Parathyroid adenoma (tissue), 2 donors: ENCODE measurements at regions not wholly inside any gene's neighbourhood (a gene's known extent, or its start where the extent isn't known, plus 50 kb on each side); places are given as distances from the start of the nearest gene placed in this dataset.

Experiments used
- H2AFZ ChIP-seq: fragments of 300-600 bp; sonication (generic); one replicate; pipeline ENCODE4 v1.7.0; 2017; ENCODE audit warnings: antibody characterized with exemption, mild to moderate bottlenecking
- H3K27ac ChIP-seq: fragments of 300-600 bp; sonication (generic); one replicate; pipeline ENCODE4 v1.7.0; 2017
- H3K27me3 ChIP-seq: fragments of 300-600 bp; sonication (generic); one replicate; pipeline ENCODE4 v1.7.0; 2017; ENCODE audit warnings: low read length; ENCODE audit not compliant: control insufficient read depth, insufficient read depth
- H3K36me3 ChIP-seq: fragments of 300-600 bp; sonication (generic); one replicate; pipeline ENCODE4 v1.7.0; 2017; ENCODE audit warnings: low read length; ENCODE audit not compliant: control insufficient read depth, insufficient read depth
- H3K4me1 ChIP-seq: fragments of 300-600 bp; sonication (generic); one replicate; pipeline ENCODE4 v1.7.0; 2017; ENCODE audit warnings: control low read depth
- H3K4me2 ChIP-seq: fragments of 300-600 bp; sonication (generic); one replicate; pipeline ENCODE4 v1.7.0; 2017; ENCODE audit warnings: low read length
- H3K4me3 ChIP-seq: fragments of 300-600 bp; sonication (generic); one replicate; pipeline ENCODE4 v1.7.0; 2017; ENCODE audit warnings: low read depth, low read length
- H3K79me2 ChIP-seq: fragments of 300-600 bp; sonication (generic); one replicate; pipeline ENCODE4 v1.7.0; 2017; ENCODE audit warnings: control low read depth
- H3K9ac ChIP-seq: fragments of 300-600 bp; sonication (generic); one replicate; pipeline ENCODE4 v1.7.0; 2017; ENCODE audit warnings: mild to moderate bottlenecking
- H3K9me3 ChIP-seq: fragments of 300-600 bp; sonication (generic); one replicate; pipeline ENCODE4 v1.7.0; 2017; ENCODE audit warnings: low read length; ENCODE audit not compliant: control insufficient read depth
- TF ChIP-seq, protein P1 (sequence below): fragments of 300-600 bp; sonication (generic); IDR thresholded peaks from one replicate; pipeline ENCODE4 v1.7.0; 2017; ENCODE audit warnings: antibody characterized with exemption, mild to moderate bottlenecking
- donor health status: primary hyperparathyroidism.

DNA sequence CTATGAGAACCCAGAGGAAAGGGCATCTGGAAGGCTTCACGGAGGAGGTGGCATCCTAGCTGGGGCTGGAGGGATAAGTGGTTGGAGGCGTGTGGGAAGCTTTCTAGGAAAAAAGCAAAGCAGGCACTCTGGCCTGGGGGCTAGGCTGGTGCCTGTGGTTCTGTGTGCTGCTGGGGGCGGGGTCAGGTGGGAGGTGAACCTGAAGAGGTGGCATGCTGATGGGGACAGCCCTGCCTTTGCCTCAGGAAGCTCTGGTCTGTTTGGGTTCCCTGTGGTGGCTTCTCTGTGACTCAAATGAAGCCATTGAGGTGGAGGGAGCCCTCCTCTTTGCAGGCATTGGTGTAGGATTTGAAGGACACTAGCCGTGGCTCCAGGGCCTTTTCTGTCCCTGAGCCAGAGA is 221.6 kb upstream of the POU3F1 start:
- Histone ChIP-seq H3K4me2 (no peak overlapping the region), H3K27ac (no peak overlapping the region), H3K9me3 (no peaks in the 10 kb centered on the region), H3K36me3 (no peaks in the 10 kb centered on the region), H3K4me3 (no peak overlapping the region), H2AFZ (no peak overlapping the region), H3K9ac (no peak overlapping the region), H3K27me3 (no peaks in the 10 kb centered on the region), H3K4me1 (no peaks in the 10 kb centered on the region), H3K79me2 (no peaks in the 10 kb centered on the region)
- TF ChIP-seq, protein P1, sequence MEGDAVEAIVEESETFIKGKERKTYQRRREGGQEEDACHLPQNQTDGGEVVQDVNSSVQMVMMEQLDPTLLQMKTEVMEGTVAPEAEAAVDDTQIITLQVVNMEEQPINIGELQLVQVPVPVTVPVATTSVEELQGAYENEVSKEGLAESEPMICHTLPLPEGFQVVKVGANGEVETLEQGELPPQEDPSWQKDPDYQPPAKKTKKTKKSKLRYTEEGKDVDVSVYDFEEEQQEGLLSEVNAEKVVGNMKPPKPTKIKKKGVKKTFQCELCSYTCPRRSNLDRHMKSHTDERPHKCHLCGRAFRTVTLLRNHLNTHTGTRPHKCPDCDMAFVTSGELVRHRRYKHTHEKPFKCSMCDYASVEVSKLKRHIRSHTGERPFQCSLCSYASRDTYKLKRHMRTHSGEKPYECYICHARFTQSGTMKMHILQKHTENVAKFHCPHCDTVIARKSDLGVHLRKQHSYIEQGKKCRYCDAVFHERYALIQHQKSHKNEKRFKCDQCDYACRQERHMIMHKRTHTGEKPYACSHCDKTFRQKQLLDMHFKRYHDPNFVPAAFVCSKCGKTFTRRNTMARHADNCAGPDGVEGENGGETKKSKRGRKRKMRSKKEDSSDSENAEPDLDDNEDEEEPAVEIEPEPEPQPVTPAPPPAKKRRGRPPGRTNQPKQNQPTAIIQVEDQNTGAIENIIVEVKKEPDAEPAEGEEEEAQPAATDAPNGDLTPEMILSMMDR: no peak

DNA sequence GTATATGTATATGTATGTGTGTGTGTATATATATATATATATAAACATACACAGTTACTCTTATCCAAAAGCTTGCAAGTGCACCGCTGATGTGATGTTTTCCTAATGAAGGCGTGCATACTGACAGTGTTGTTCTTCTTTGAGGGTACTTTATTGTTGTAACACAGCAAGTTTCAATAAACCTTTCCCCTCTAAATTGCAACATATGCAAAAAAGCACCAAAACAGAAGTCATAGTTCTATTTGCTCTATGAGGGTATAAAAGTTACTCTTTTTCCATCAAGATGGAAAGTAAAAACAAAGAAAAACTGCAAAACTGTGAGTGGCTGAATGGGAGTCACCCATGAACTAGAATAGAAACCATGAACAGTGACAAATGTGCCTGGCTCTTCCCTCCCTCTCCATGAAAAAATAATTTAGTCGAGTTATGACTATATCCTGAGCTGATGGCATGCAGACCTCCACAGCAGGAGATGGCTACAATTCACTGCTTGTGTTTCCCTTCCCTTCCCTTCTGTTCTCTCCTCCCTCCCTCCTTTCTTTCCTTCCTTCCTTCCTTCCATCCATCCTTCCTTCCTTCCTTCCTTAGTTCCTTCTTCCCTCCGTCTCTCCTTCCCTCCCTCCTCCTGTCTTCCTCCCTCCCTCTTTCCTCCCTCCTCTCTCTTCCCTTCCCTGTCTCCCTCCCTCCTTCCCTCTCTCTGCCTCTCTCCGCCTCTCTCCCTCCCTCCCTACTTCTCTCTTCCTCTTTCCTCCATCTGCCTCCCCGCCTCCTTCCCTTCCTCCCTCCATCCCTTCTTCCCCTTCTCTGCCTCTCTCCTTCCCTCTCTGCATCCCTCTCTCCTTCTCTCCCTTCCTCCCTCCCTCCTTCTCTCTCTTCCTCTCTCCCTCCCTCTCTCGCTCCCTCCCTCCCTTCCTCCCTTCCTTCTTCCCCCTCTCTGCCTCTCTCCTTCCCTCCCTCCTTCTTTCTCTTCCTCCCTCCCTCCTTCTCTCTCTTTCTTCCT is 220.7 kb upstream of the POU3F1 start:
- TF ChIP-seq, protein P1: no peak
- Histone ChIP-seq H3K36me3 (no peaks in the 10 kb centered on the region), H3K4me3 (no peak overlapping the region), H3K79me2 (no peaks in the 10 kb centered on the region), H3K9me3 (no peaks in the 10 kb centered on the region), H3K27me3 (no peaks in the 10 kb centered on the region), H3K4me2 (no peak overlapping the region), H3K4me1 (no peaks in the 10 kb centered on the region), H3K9ac (no peak overlapping the region), H3K27ac (no peak overlapping the region), H2AFZ (no peak overlapping the region)

DNA sequence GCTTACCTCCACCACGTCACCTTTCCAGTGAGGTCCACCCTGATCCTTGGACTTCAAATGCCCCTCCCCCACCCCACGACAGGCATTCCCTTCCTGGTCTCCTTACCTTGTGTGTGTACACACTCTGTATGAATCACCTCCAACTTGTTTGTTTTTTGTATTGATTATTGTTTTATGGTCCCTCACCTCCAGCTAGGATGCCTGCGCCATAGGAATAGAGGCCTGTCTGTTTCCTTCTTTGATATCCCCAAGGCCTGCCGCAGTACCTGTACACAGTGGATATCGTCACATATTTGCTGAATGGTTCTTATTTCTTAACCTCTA is 219.6 kb upstream of the POU3F1 start:
- H3K9me3 ChIP-seq: no peaks in the 10 kb centered on the region
- TF ChIP-seq, protein P1: no peak
- H3K4me2 ChIP-seq: no peak overlapping the region
- H3K9ac ChIP-seq: no peak overlapping the region
- no peaks in the 10 kb centered on the region for H3K4me1 ChIP-seq
- H3K27me3 ChIP-seq: no peaks in the 10 kb centered on the region
- no peak overlapping the region for H3K4me3 ChIP-seq
- no peak overlapping the region for H3K27ac ChIP-seq
- H3K36me3 ChIP-seq: no peaks in the 10 kb centered on the region
- H3K79me2 ChIP-seq: no peaks in the 10 kb centered on the region
- no peak overlapping the region for H2AFZ ChIP-seq

DNA sequence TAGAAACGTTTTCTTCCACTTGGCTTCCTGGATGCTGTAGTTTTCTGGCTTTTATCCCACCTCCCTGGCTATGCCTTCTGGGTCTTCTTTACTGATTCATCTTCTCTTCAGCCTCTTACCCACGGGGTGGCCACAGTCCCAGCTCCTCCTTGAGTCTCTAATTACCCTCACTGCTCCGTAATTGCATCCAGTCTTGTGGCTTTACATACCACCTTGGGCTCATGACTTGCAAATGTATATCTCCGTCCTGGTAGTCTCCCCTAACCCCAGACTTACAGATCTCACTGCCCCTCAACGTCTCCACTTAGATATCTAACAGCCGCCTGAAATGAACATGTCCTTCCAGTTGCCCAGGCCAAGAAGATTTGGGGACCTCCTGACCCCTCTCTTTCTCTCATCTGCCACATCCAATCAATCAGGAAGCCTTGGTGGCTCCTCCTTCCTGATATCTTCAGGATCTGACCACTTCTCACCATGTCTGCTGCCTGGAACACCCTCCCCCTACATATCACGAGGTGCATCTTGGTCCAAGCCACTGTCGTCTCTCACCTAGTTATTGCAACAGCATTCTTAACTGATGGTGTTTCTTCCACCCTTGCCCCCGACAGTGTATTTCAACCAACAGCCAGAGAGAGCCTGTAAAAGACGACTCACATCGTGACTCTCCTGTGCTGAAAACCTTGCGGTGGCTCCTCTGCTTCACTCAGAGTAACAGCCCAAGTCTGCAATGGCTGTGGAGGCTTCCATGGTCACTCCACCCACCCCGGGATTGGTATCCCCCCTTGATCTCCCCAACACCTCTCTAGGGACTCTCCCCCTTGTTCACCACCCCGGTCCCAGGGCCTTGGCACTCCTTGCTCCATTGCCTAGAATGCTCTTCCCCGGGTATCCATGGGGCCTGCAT is 219.0 kb upstream of the POU3F1 start:
- no peaks in the 10 kb centered on the region for H3K27me3 ChIP-seq
- TF ChIP-seq, protein P1: no peak
- H3K4me2 ChIP-seq: no peak overlapping the region
- H2AFZ ChIP-seq: no peak overlapping the region
- H3K4me3 ChIP-seq: no peak overlapping the region
- no peaks in the 10 kb centered on the region for H3K79me2 ChIP-seq
- no peaks in the 10 kb centered on the region for H3K36me3 ChIP-seq
- no peak overlapping the region for H3K9ac ChIP-seq
- no peaks in the 10 kb centered on the region for H3K9me3 ChIP-seq
- no peaks in the 10 kb centered on the region for H3K4me1 ChIP-seq
- no peak overlapping the region for H3K27ac ChIP-seq
